Keratinocyte (primary cell): ENCODE measurements at regions not wholly inside any gene's neighbourhood (a gene's known extent, or its start where the extent isn't known, plus 50 kb on each side); places are given as distances from the start of the nearest gene placed in this dataset.

ENCODE experiments used
- DNase-seq: peaks from one replicate; pipeline ENCODE4 v3.0.0-alpha.2; 2011; ENCODE audit warnings: low read depth, missing footprints, low spot score
- FAIRE-seq: peaks from 2 replicates; lab custom pipeline; 2011; peaks lifted over from hg19 to GRCh38; lab: Jason Lieb, UNC
- H2AFZ ChIP-seq: 2 replicates; pipeline ENCODE4 v1.6.0; 2012; ENCODE audit warnings: low read length, control low read depth, inconsistent platforms; ENCODE audit not compliant: control insufficient read depth
- H3K27ac ChIP-seq: 2 replicates; pipeline ENCODE4 v1.5.1; 2011; ENCODE audit warnings: low read length; ENCODE audit not compliant: control insufficient read depth, insufficient read depth
- H3K27me3 ChIP-seq: 3 replicates; pipeline ENCODE4 v1.6.0; 2011; ENCODE audit warnings: low read length; ENCODE audit not compliant: control insufficient read depth, insufficient read depth; ENCODE audit errors: extremely low read depth
- H3K36me3 ChIP-seq, 2 experiments: 2 replicates in 1 of 2; 3 replicates in 1 of 2; pipeline ENCODE4 v1.5.1; 2011; ENCODE audit warnings: low read length in 2 of 2, mild to moderate bottlenecking in 1 of 2; ENCODE audit not compliant: control insufficient read depth in 2 of 2, insufficient read depth in 2 of 2; ENCODE audit errors: extremely low read depth in 1 of 2
- H3K4me1 ChIP-seq: 3 replicates; pipeline ENCODE4 v1.5.1; 2011; ENCODE audit warnings: low read length; ENCODE audit not compliant: control insufficient read depth, insufficient read depth; ENCODE audit errors: extremely low read depth
- H3K4me2 ChIP-seq: 3 replicates; pipeline ENCODE4 v1.6.0; 2011; ENCODE audit warnings: low read depth, low read length; ENCODE audit not compliant: control insufficient read depth, insufficient read depth; ENCODE audit errors: extremely low read depth
- H3K4me3 ChIP-seq, 3 experiments: fragments of 200-600 bp in 1 of 3; sonication (generic) in 1 of 3; 2 replicates in 2 of 3; 3 replicates in 1 of 3; pipeline ENCODE4 v1.5.1; 2011 to 2016; ENCODE audit warnings: low read length in 3 of 3, mild to moderate bottlenecking in 3 of 3, control low read depth in 2 of 3, inconsistent platforms in 1 of 3, low read depth in 1 of 3, mixed read lengths in 1 of 3, mixed run types in 1 of 3, moderate library complexity in 1 of 3; ENCODE audit not compliant: control insufficient read depth in 2 of 3, insufficient read depth in 2 of 3; ENCODE audit errors: extremely low read depth in 1 of 3
- H3K79me2 ChIP-seq: 2 replicates; pipeline ENCODE4 v1.6.0; 2012; ENCODE audit warnings: low read length; ENCODE audit not compliant: control insufficient read depth, insufficient read depth
- H3K9ac ChIP-seq: 3 replicates; pipeline ENCODE4 v1.6.0; 2011; ENCODE audit warnings: low read length; ENCODE audit not compliant: control insufficient read depth, insufficient read depth; ENCODE audit errors: extremely low read depth
- H3K9me1 ChIP-seq: 3 replicates; pipeline ENCODE4 v1.6.0; 2011; ENCODE audit warnings: low read length; ENCODE audit not compliant: control insufficient read depth, insufficient read depth; ENCODE audit errors: extremely low read depth
- H3K9me3 ChIP-seq: 2 replicates; pipeline ENCODE4 v1.5.1; 2012; ENCODE audit warnings: low read depth, low read length; ENCODE audit not compliant: control insufficient read depth
- H4K20me1 ChIP-seq: 3 replicates; pipeline ENCODE4 v1.6.0; 2011; ENCODE audit warnings: low read length; ENCODE audit not compliant: control insufficient read depth, insufficient read depth; ENCODE audit errors: extremely low read depth
- CTCF ChIP-seq, 3 experiments: IDR thresholded peaks in 1 of 3; conservative IDR thresholded peaks in 1 of 3; optimal IDR thresholded peaks in 1 of 3; 2 replicates in 2 of 3; 3 replicates in 1 of 3; pipeline versions ENCODE3 to v1.5.1; 2011; ENCODE audit warnings: low read length in 3 of 3, mild to moderate bottlenecking in 3 of 3, moderate library complexity in 2 of 3, control low read depth in 1 of 3, inconsistent platforms in 1 of 3; ENCODE audit not compliant: insufficient read depth in 2 of 3; ENCODE audit errors: extremely low read depth in 1 of 3
- EZH2 ChIP-seq: IDR thresholded peaks from one replicate; pipeline ENCODE4 v1.6.1; 2012; ENCODE audit warnings: inconsistent platforms, mild to moderate bottlenecking, low read length, moderate library complexity
- dilution Hi-C: fragments of 300-500 bp; cut with MboI; formaldehyde crosslinking; loops from one replicate; pipeline ENCODE4 v1.7.0; 2020; ENCODE audit warnings: low sequenced_read_pairs; ENCODE audit not compliant: extremely low pct_ligation_motif_present

GRCh38 chr11:95486466-95486865 is 255.5 kb upstream of the SESN3 start:
- H3K4me2 ChIP-seq = no peak overlapping the region
- no peak overlapping the region for H3K4me3 ChIP-seq
- no peak overlapping the region for H3K27ac ChIP-seq
- no peak for DNase-seq
- H3K27me3 ChIP-seq = no peaks in the 10 kb centered on the region
- H3K9me3 ChIP-seq = no peaks in the 10 kb centered on the region
- no peaks in the 10 kb centered on the region for H3K79me2 ChIP-seq
- no peak for FAIRE-seq
- dilution Hi-C loops = no loop called here
- no peaks in the 10 kb centered on the region for H4K20me1 ChIP-seq
- H3K4me1 ChIP-seq = peaks cover 27% of the 10 kb centered on the region
- H3K36me3 ChIP-seq = no peaks in the 10 kb centered on the region
- no peaks in the 10 kb centered on the region for H3K9me1 ChIP-seq
- no peak overlapping the region for H3K9ac ChIP-seq
- H2AFZ ChIP-seq = no peak overlapping the region
- TF ChIP-seq CTCF (optimal IDR thresholded peaks at IDR 0.05 in 1 of 3, IDR thresholded peaks at IDR 0.05 in 1 of 3, conservative IDR thresholded peaks at IDR 0.05 in 1 of 3; ENCODE audit: extremely low read depth in 1 of 3, insufficient read depth in 2 of 3, low read length in 3 of 3) = no peak

GRCh38 chr11:95485115-95485900 is 254.3 kb upstream of the SESN3 start:
- DNase-seq = peak; percentile 44
- Histone ChIP-seq H4K20me1 (no peaks in the 10 kb centered on the region), H3K79me2 (no peaks in the 10 kb centered on the region), H3K4me2 (peak overlapping the region; percentile 61), H3K9ac (no peak overlapping the region), H3K27me3 (no peaks in the 10 kb centered on the region), H3K9me3 (no peaks in the 10 kb centered on the region), H3K4me3 (no peak overlapping the region), H3K36me3 (no peaks in the 10 kb centered on the region), H3K4me1 (peaks cover 27% of the 10 kb centered on the region), H3K27ac (peak overlapping the region; percentile 78), H2AFZ (no peak overlapping the region), H3K9me1 (no peaks in the 10 kb centered on the region)
- dilution Hi-C loops = no loop called here
- FAIRE-seq = peak; percentile 97
- no peak for TF ChIP-seq EZH2

GRCh38 chr11:95483339-95483738 is 252.3 kb upstream of the SESN3 start:
- Histone ChIP-seq H3K27me3 (no peaks in the 10 kb centered on the region), H3K9me1 (no peaks in the 10 kb centered on the region), H4K20me1 (no peaks in the 10 kb centered on the region), H3K4me1 (peaks cover 27% of the 10 kb centered on the region), H3K9ac (no peak overlapping the region), H3K36me3 (no peaks in the 10 kb centered on the region), H3K4me3 (no peak overlapping the region), H3K27ac (no peak overlapping the region), H3K9me3 (no peaks in the 10 kb centered on the region), H3K79me2 (no peaks in the 10 kb centered on the region), H2AFZ (no peak overlapping the region), H3K4me2 (no peak overlapping the region)
- no peak for FAIRE-seq
- dilution Hi-C loops = no loop called here
- TF ChIP-seq EZH2 (no peak), CTCF (optimal IDR thresholded peaks at IDR 0.05 in 1 of 3, IDR thresholded peaks at IDR 0.05 in 1 of 3, conservative IDR thresholded peaks at IDR 0.05 in 1 of 3; ENCODE audit: extremely low read depth in 1 of 3, insufficient read depth in 2 of 3, low read length in 3 of 3) (no peak)
- no peak for DNase-seq
